ENCODE measurements at regions not wholly inside any gene's neighbourhood (a gene's known extent, or its start where the extent isn't known, plus 50 kb on each side); places are given as distances from the start of the nearest gene placed in this dataset.

DNA sequence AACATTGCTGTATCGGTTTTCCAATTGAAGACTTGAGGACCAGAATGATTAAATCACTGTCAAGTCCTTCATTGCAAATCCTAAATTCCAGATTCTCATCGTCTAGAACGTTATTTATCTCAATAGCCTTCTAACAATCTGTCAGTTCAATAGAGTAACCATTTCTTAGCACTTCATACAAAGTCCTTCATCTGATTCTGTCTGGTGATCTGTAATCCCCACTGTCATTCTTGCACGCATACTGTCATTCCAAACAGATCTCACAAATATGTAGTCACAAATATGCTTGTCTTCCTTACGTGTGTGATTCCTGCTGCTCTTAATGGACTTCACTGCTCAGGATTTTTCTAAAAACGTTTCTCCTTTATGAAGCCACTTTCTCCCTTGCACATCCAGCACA, 1197.5 kb downstream of the EFNB2 start:
- H3K27ac ChIP-seq (ENCODE audit: low read depth, low read length, poor library complexity, severe bottlenecking) = no peak overlapping the region
- H3K9me2 ChIP-seq (ENCODE audit: insufficient read depth, low read length) = no peaks in the 10 kb centered on the region
- H2AFZ ChIP-seq (ENCODE audit: low read length) = no peak overlapping the region
- ChIA-PET CTCF (ENCODE audit: unreplicated experiment) (no interaction called here), POLR2A (interaction anchor here (0.7 kb wide), 1 partner anchor 111 kb away, joined by 3 read pairs; no protein-coding TSS in a partner anchor)
- H3K9me3 ChIP-seq (ENCODE audit: low read length) = no peaks in the 10 kb centered on the region
- H3K36me3 ChIP-seq (ENCODE audit: insufficient read depth, low read length) = no peaks in the 10 kb centered on the region
- no peak overlapping the region for H3K4me2 ChIP-seq (ENCODE audit: low read length)
- no TSS peak for BruUV-seq (replicated peaks)
- no peak for DNase-seq (ENCODE audit: low spot score)
- H3K4me1 ChIP-seq (ENCODE audit: insufficient read depth, low read length, poor library complexity, severe bottlenecking) = no peaks in the 10 kb centered on the region
- no peak overlapping the region for H3K4me3 ChIP-seq (ENCODE audit: low read depth, low read length, poor library complexity, severe bottlenecking)
- TF ChIP-seq, protein P1, sequence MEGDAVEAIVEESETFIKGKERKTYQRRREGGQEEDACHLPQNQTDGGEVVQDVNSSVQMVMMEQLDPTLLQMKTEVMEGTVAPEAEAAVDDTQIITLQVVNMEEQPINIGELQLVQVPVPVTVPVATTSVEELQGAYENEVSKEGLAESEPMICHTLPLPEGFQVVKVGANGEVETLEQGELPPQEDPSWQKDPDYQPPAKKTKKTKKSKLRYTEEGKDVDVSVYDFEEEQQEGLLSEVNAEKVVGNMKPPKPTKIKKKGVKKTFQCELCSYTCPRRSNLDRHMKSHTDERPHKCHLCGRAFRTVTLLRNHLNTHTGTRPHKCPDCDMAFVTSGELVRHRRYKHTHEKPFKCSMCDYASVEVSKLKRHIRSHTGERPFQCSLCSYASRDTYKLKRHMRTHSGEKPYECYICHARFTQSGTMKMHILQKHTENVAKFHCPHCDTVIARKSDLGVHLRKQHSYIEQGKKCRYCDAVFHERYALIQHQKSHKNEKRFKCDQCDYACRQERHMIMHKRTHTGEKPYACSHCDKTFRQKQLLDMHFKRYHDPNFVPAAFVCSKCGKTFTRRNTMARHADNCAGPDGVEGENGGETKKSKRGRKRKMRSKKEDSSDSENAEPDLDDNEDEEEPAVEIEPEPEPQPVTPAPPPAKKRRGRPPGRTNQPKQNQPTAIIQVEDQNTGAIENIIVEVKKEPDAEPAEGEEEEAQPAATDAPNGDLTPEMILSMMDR (conservative IDR thresholded peaks at IDR 0.05; ENCODE audit: low read length) = no peak
- no peak for TF ChIP-seq EZH2phosphoT487 (IDR thresholded peaks at IDR 0.05; ENCODE audit: borderline replicate concordance, low read depth, low read length)
- no peaks in the 10 kb centered on the region for H3K79me2 ChIP-seq (ENCODE audit: insufficient read depth, low read depth, low read length)
- intact Hi-C loops (cut with micrococcal nuclease; ENCODE audit: unreplicated experiment) = no loop called here
- no peaks in the 10 kb centered on the region for H4K20me1 ChIP-seq (ENCODE audit: insufficient read depth, low read length)

DNA sequence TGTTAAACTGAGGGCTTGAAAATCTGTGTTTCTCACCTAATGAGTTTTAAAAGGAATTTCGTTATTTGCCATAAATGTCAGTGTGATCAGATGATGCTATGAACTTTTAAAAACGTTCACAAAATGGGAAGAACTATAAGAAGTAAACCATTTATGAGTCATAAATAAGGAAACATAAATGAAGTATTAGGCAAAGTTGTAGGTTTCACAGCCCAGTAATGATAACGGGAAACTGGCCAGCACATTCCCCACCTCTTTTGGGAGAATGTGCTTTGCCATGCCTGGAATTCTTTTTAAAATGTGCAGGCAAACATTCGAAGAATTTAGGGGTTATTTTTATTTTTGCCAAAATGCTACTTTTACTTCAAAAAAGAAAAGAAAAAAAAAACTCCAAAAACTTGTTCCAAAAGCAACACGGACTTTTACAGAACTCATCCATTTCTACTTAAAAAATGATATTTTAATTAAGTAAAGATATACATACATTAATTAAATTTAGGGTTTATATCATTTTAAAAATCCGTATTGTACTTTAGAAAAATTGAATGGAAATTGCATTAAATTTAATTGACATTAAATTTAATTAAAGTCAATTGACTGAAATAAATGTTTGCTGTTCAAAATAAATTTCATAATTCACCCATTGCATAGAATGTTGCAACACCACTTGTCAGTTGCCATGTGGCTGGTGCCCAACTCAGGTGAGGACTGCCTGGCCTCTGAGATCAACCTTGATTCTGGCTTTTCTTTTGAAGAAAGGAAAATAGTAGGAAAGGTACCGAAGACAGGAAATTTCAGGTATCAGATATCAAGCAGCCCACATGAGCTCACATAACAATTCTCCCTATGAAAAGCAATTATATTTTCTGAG, 1198.5 kb downstream of the EFNB2 start:
- Histone ChIP-seq H3K4me1 (ENCODE audit: insufficient read depth, low read length, poor library complexity, severe bottlenecking) (no peaks in the 10 kb centered on the region), H3K79me2 (ENCODE audit: insufficient read depth, low read depth, low read length) (no peaks in the 10 kb centered on the region), H3K9me2 (ENCODE audit: insufficient read depth, low read length) (no peaks in the 10 kb centered on the region), H3K36me3 (ENCODE audit: insufficient read depth, low read length) (no peaks in the 10 kb centered on the region), H3K4me3 (ENCODE audit: low read depth, low read length, poor library complexity, severe bottlenecking) (no peak overlapping the region), H3K9me3 (ENCODE audit: low read length) (no peaks in the 10 kb centered on the region), H4K20me1 (ENCODE audit: insufficient read depth, low read length) (no peaks in the 10 kb centered on the region), H2AFZ (ENCODE audit: low read length) (no peak overlapping the region), H3K4me2 (ENCODE audit: low read length) (no peak overlapping the region), H3K27ac (ENCODE audit: low read depth, low read length, poor library complexity, severe bottlenecking) (no peak overlapping the region)
- CTCF ChIA-PET (ENCODE audit: unreplicated experiment) = no interaction called here
- no peak for DNase-seq (ENCODE audit: low spot score)
- intact Hi-C loops (cut with micrococcal nuclease; ENCODE audit: unreplicated experiment) = no loop called here
- no TSS peak for BruUV-seq (replicated peaks)
- POLR2A ChIA-PET = no interaction called here
- no peak for TF ChIP-seq EZH2phosphoT487 (IDR thresholded peaks at IDR 0.05; ENCODE audit: borderline replicate concordance, low read depth, low read length)
- TF ChIP-seq, protein P1 (conservative IDR thresholded peaks at IDR 0.05; ENCODE audit: low read length) = no peak

DNA sequence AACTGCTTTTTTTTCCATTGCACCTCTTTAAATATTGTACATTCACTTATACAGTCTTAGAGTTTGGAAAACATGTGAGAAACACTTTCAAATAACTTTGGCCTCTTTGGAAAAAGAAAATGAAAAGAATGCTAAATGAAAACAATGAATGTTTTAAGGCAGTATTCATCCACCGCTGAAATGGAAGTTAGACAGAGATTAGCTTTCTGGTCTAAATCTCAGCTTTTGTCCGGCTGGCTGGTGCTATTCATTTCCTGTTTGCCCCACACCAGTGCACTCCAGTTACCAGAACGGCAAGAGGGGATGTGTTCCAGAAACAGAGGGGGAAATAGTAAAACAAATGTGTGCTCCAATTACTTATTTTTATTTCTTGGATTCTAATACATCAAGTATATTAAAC, 1201.3 kb downstream of the EFNB2 start:
- TF ChIP-seq, protein P1 (conservative IDR thresholded peaks at IDR 0.05; ENCODE audit: low read length) = no peak
- no peak for TF ChIP-seq EZH2phosphoT487 (IDR thresholded peaks at IDR 0.05; ENCODE audit: borderline replicate concordance, low read depth, low read length)

More for the DNA sequence above, 1201.3 kb downstream of the EFNB2 start:
- Histone ChIP-seq H3K4me3 (ENCODE audit: low read depth, low read length, poor library complexity, severe bottlenecking) (no peak overlapping the region), H3K4me1 (ENCODE audit: insufficient read depth, low read length, poor library complexity, severe bottlenecking) (no peaks in the 10 kb centered on the region), H3K4me2 (ENCODE audit: low read length) (no peak overlapping the region), H3K9me2 (ENCODE audit: insufficient read depth, low read length) (no peaks in the 10 kb centered on the region), H4K20me1 (ENCODE audit: insufficient read depth, low read length) (no peaks in the 10 kb centered on the region), H3K27ac (ENCODE audit: low read depth, low read length, poor library complexity, severe bottlenecking) (no peak overlapping the region), H3K36me3 (ENCODE audit: insufficient read depth, low read length) (no peaks in the 10 kb centered on the region), H3K9me3 (ENCODE audit: low read length) (no peaks in the 10 kb centered on the region), H3K79me2 (ENCODE audit: insufficient read depth, low read depth, low read length) (no peaks in the 10 kb centered on the region), H2AFZ (ENCODE audit: low read length) (no peak overlapping the region)
- BruUV-seq (replicated peaks) = no TSS peak
- DNase-seq (ENCODE audit: low spot score) = no peak
- POLR2A ChIA-PET = no interaction called here
- intact Hi-C loops (cut with micrococcal nuclease; ENCODE audit: unreplicated experiment) = no loop called here
- CTCF ChIA-PET (ENCODE audit: unreplicated experiment) = no interaction called here

Data from OCI-LY7 (cell line).